DOHH2 (cell line): ENCODE measurements at regions not wholly inside any gene's neighbourhood (a gene's known extent, or its start where the extent isn't known, plus 50 kb on each side); places are given as distances from the start of the nearest gene placed in this dataset.
"Not testable (repeated sequence)": the region's sequence is repeated elsewhere in the genome, so short reads cannot be mapped to it uniquely, and the experiment has no call there.

ENCODE experiments used
- H3F3A ChIP-seq: fragments of 200-600 bp; sonication (generic), shearing (Covaris generic); 2 replicates; pipeline ENCODE4 v1.6.0; 2016; ENCODE audit warnings: antibody characterized with exemption, mild to moderate bottlenecking; ENCODE audit not compliant: control insufficient read depth, insufficient read depth
- H3K27ac ChIP-seq: fragments of 200-600 bp; sonication (generic); 2 replicates; pipeline ENCODE4 v1.5.1; 2014; ENCODE audit warnings: low read depth, mild to moderate bottlenecking, low read length, moderate library complexity
- H3K27me3 ChIP-seq: fragments of 200-600 bp; sonication (generic); 2 replicates; pipeline ENCODE4 v1.6.1; 2014; ENCODE audit warnings: mild to moderate bottlenecking, low read length, mixed read lengths; ENCODE audit not compliant: control insufficient read depth
- H3K36me3 ChIP-seq: fragments of 200-600 bp; sonication (generic); 2 replicates; pipeline ENCODE4 v1.6.1; 2014; ENCODE audit warnings: mild to moderate bottlenecking, low read length, moderate library complexity, mixed read lengths; ENCODE audit not compliant: control insufficient read depth
- H3K4me1 ChIP-seq: fragments of 200-600 bp; sonication (generic); 2 replicates; pipeline ENCODE4 v1.6.1; 2014; ENCODE audit warnings: mild to moderate bottlenecking, low read length, mixed read lengths; ENCODE audit not compliant: control insufficient read depth
- H3K4me2 ChIP-seq: fragments of 200-600 bp; sonication (generic); 2 replicates; pipeline ENCODE4 v1.6.0; 2014; ENCODE audit warnings: mild to moderate bottlenecking, low read length, moderate library complexity
- H3K4me3 ChIP-seq: fragments of 200-600 bp; sonication (generic); 2 replicates; pipeline ENCODE4 v1.5.1; 2014; ENCODE audit warnings: mild to moderate bottlenecking, low read length, mixed read lengths
- H3K79me2 ChIP-seq: fragments of 200-600 bp; sonication (generic); 2 replicates; pipeline ENCODE4 v1.6.1; 2014; ENCODE audit warnings: mild to moderate bottlenecking, low read length, mixed read lengths; ENCODE audit not compliant: control insufficient read depth
- H3K9me2 ChIP-seq: fragments of 200-600 bp; sonication (generic); replicated peaks from 2 replicates; pipeline ENCODE4 v1.6.1; 2014; ENCODE audit warnings: mild to moderate bottlenecking, low read length, mixed read lengths; ENCODE audit not compliant: control insufficient read depth
- H3K9me3 ChIP-seq: fragments of 200-600 bp; sonication (generic); 2 replicates; pipeline ENCODE4 v1.6.1; 2014; ENCODE audit warnings: antibody characterized with exemption, low read length, mixed read lengths; ENCODE audit not compliant: control insufficient read depth, insufficient read depth
- H4K20me1 ChIP-seq: fragments of 200-600 bp; sonication (generic); 2 replicates; pipeline ENCODE4 v1.6.0; 2014; ENCODE audit warnings: low read depth, mild to moderate bottlenecking, antibody characterized with exemption, low read length, moderate library complexity; ENCODE audit not compliant: control insufficient read depth, insufficient read depth
- CTCF ChIP-seq: fragments of 200-600 bp; sonication (generic); IDR thresholded peaks from one replicate; pipeline ENCODE4 v1.5.1; 2014; ENCODE audit warnings: antibody characterized with exemption, mild to moderate bottlenecking, low read depth, low read length; ENCODE audit not compliant: poor library complexity, severe bottlenecking
- EZH2phosphoT487 ChIP-seq: fragments of 200-600 bp; sonication (generic); IDR thresholded peaks from 2 replicates; pipeline ENCODE4 v1.6.1; 2017; ENCODE audit warnings: borderline replicate concordance, mild to moderate bottlenecking, antibody characterized with exemption, low read length, moderate library complexity, mixed read lengths

- no peaks in the 10 kb centered on the region for H3K9me3 ChIP-seq
- TF ChIP-seq CTCF = no peak
Measured at GRCh38 chr19:30841934-30842333, 469.8 kb downstream of the ZNF536 start.

GRCh38 chr19:30830875-30831274 lies 458.7 kb downstream of the ZNF536 start:
- Histone ChIP-seq H3F3A (no peaks in the 10 kb centered on the region), H3K4me1 (no peaks in the 10 kb centered on the region), H3K9me3 (no peaks in the 10 kb centered on the region), H3K27me3 (no peaks in the 10 kb centered on the region), H3K36me3 (no peaks in the 10 kb centered on the region), H3K9me2 (no peaks in the 10 kb centered on the region), H3K79me2 (no peaks in the 10 kb centered on the region), H3K4me2 (no peak overlapping the region), H3K27ac (no peak overlapping the region), H3K4me3 (no peak overlapping the region), H4K20me1 (no peaks in the 10 kb centered on the region)
- TF ChIP-seq EZH2phosphoT487 = no peak
- no peak for TF ChIP-seq CTCF

More at GRCh38 chr19:30841934-30842333, 469.8 kb downstream of the ZNF536 start:
- no peaks in the 10 kb centered on the region for H3K4me1 ChIP-seq
- H3K79me2 ChIP-seq = no peaks in the 10 kb centered on the region
- H4K20me1 ChIP-seq = no peaks in the 10 kb centered on the region
- no peaks in the 10 kb centered on the region for H3K36me3 ChIP-seq
- no peaks in the 10 kb centered on the region for H3K9me2 ChIP-seq
- no peaks in the 10 kb centered on the region for H3F3A ChIP-seq
- no peak overlapping the region for H3K27ac ChIP-seq
- H3K27me3 ChIP-seq = no peaks in the 10 kb centered on the region
- no peak overlapping the region for H3K4me2 ChIP-seq
- no peak overlapping the region for H3K4me3 ChIP-seq

- not testable (repeated sequence) for H3K9me3 ChIP-seq, H3K79me2 ChIP-seq, H3K4me3 ChIP-seq, H3F3A ChIP-seq, H3K27me3 ChIP-seq, H3K4me2 ChIP-seq, H3K36me3 ChIP-seq, H3K9me2 ChIP-seq, H3K4me1 ChIP-seq, H4K20me1 ChIP-seq, H3K27ac ChIP-seq
Measured at GRCh38 chr19:30825505-30825904, 453.3 kb downstream of the ZNF536 start.

- no peak for TF ChIP-seq CTCF
- no peaks in the 10 kb centered on the region for H3K79me2 ChIP-seq
- no peaks in the 10 kb centered on the region for H4K20me1 ChIP-seq
- H3K4me3 ChIP-seq = no peak overlapping the region
- H3K4me1 ChIP-seq = no peaks in the 10 kb centered on the region
- H3K27ac ChIP-seq = no peak overlapping the region
- no peaks in the 10 kb centered on the region for H3K27me3 ChIP-seq
- no peaks in the 10 kb centered on the region for H3K36me3 ChIP-seq
- H3K9me3 ChIP-seq = no peaks in the 10 kb centered on the region
- no peaks in the 10 kb centered on the region for H3F3A ChIP-seq
- no peak overlapping the region for H3K4me2 ChIP-seq
- no peaks in the 10 kb centered on the region for H3K9me2 ChIP-seq
Measured at GRCh38 chr19:30824809-30825208, 452.6 kb downstream of the ZNF536 start.
